Left renal cortex interstitium (tissue), 4 donors: ENCODE measurements at regions not wholly inside any gene's neighbourhood (a gene's known extent, or its start where the extent isn't known, plus 50 kb on each side); places are given as distances from the start of the nearest gene placed in this dataset.

Source experiments
- DNase-seq, 4 donors: peaks; one replicate each; pipeline ENCODE4 v3.0.0-alpha.2; 2013; ENCODE audit warnings: low read depth in 4 of 4, low spot score in 2 of 4, missing footprints in 1 of 4

DNA sequence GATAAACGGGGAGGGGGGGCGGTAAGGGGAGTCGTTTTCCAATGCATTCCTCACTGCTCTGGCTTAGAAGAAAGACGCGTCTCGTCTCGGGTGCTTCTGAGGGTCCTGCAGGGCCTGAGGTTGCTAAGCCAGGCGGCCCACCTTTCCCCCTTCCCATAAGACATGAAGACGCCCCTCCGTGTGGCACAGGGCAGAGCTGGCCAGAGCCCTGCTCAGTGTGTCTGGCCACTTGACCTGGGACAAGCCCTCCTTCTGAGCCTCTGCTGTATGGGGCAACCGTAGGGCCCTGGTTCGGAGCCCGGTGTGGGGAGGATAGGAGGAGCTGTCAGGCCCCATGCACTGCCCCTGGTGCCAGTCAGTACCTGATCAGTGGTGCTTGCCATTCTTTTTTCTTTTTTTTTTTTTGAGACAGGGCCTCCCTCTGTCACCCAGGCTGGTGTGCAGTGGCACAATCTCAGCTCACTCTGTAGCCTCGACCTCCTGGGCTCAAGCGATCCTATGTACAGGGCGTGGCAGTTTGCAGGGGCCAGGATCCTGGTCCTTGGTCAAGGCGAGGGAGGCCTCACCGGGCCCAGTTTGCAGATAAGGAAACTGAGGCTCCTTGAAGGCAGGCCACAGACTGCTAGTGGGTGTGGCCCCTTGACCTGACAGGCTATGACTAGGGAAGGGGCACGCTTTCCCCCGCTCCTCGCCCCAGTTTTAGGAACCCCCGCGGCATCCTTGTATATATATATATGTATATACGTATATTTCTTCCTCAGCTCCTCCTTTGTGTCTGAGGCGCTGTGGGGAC, 172.3 kb upstream of the IER5L start:
- DNase-seq: no peak

GRCh38 chr9:129349665-129349947, 171.5 kb upstream of the IER5L start:
- DNase-seq: no peak

- DNase-seq: no peak
Observed at GRCh38 chr9:129348890-129349664, 171.0 kb upstream of the IER5L start.

GRCh38 chr9:129347316-129348120, 169.5 kb upstream of the IER5L start:
- DNase-seq: no peak

GRCh38 chr9:129346046-129346445, 168.0 kb upstream of the IER5L start:
- no peak for DNase-seq

DNA sequence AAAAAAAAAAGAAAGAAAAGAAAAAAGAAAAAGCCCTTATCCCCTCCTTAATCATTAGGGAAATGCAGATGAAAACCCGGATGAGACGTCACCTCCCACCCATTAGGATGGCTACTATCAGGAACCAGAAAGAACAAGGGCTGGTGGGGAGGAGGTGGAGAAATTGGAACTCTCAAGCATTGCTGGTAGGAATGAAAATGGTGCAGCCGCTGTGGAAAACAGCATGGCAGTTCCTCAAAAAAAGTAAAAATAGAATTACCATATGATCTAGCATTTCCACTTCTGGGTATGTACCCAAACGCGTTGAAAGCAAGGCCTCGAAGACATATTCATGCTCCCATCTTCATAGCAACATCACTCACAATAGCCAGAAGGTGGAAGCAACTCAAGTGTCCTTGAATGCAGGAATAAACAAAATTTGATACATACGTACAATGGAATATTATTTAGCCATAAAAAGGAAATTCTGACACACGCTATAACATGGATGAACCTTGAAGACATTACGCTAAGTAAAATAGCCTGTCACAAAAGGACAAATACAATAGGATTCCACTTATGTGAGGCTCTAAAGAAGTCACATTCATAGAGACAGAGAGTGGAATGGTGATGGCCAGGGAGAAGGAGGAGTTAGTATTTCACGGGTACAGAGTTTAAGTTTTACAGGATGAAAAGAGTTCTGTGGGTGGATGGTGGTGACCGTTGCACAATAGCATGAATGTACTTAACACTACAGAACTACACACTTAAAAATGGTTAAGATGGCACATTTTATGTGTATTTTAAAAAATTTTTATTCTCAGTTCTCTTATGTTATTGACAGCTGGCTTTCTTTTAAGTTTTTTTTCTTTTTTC, 166.8 kb upstream of the IER5L start:
- no peak for DNase-seq

- no peak for DNase-seq
Observed at GRCh38 chr9:129343424-129344375, 165.6 kb upstream of the IER5L start.

DNA sequence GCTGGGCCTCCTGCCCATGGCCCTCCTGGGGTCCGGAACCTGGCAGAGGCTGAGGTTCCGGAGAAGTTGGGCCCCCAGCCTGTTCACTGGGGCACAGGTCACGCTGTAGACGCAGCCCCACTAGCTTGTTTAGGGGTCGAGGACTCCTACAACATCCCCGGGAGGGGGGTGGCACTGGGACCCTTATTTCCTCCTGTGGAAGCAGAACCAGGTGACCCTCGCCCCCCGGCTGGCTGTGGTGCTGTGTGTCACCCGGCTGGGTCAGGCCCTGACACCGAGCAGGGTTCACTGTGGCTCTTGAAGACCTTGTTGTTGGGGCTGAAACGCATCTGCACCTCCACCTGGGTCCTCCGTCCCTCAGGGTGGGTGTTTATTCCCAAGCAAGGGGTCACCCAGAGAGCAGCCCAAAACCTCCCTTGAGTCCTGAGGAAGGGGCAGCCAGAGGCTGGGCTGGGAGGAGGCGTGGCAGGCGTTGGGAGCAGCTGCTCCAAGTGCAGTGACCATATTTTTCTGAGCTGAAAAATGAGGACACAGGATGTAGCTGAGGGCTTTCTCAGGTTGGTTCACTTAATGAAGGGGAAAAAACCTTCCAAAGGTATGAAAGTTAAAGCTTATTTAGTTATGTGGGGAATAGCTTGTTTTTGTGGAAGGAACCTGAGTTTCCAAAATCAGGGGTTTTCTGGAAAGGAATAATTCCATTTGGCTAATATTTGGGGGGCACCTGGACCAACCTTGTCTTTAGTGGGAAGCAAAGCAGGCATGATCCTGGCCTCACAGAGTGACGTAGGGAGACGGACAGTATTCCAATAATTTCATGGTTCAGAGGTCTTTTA, 164.7 kb upstream of the IER5L start:
- no peak for DNase-seq

GRCh38 chr9:129341987-129342348, 163.9 kb upstream of the IER5L start:
- no peak for DNase-seq

- DNase-seq: no peak
Observed at GRCh38 chr9:129341171-129341986, 163.3 kb upstream of the IER5L start.

DNA sequence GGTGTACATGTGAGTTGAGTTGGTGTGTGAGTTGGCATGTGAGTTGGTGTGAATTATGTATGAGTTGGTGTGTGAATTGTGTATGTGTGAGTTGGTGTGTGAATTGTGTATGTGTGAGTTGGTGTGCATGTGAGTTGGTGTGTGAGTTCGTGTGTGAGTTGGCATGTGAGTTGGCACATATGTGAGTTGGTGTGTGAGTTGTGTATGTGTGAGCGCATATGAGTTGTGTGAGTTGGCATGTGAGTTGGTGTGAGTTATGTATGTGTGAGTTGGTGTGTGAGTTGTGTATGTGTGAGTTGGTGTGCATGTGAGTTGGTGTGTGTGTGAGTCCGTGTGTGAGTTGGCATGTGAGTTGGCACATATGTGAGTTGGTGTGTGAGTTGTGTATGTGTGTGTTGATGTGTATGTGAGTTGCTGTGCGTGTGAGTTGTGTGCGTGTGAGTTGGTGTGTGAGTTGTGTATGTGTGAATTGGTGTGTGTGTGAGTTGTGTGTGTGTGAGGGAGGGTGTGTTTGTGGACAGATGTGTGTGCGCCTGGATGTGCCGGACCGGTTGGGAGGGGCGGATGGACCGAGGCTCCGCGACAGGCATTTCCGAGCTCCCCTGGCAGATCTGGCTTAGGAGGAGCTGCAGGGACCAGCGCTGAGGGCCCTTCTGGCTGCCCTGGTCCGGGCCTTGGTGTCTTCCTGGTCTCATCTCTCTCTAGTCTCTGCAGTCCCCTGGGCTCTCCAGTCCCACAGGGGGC, 162.5 kb upstream of the IER5L start:
- DNase-seq: no peak

- DNase-seq: no peak
Observed at GRCh38 chr9:129339539-129340157, 161.6 kb upstream of the IER5L start.

- no peak for DNase-seq
Observed at GRCh38 chr9:129338724-129339430, 160.8 kb upstream of the IER5L start.

DNA sequence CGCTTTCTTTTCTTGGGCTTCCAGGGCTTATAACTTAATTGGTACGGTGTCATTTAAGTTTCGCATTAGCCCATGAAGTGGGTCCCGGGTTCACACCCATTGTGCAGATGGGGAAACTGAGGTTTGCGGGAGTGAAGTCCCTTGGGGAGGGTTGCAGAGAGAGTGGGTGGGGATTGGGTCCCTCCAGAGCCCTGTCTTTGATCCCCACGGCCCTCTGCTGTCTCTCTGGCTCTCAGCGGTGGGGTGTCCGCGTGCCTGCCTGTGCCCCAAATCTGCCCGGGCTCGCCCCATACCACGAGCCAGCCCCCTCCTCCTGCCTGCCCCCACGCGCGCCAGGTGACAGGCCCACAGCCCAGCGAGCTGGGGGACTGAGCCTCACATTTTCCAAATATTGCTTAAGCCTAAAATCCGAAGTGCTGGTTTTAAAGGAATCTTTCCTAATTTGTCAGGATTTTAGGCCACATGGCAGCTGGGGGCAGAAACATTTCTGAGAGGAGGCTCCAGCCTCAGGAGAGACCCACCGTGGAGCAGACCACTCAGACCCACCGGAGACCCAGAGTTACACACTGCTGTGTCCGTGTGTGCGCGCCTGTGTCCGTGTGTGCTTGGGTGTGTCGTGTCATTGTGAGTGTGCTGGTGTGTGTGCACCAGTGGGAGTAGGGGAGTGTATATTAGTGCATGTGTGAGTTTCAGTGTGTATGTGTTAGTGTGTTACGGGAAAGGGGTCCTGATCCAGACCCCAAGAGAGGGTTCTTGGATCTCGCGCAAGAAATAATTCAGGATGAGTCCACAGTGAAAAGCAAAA, 159.5 kb upstream of the IER5L start:
- DNase-seq: no peak
